IMR-90 (cell line): ENCODE measurements at regions not wholly inside any gene's neighbourhood (a gene's known extent, or its start where the extent isn't known, plus 50 kb on each side); places are given as distances from the start of the nearest gene placed in this dataset.

Source experiments
- ATAC-seq: fragments of 200-7000 bp; cut with Tn5 transposase; 2 replicates; pipeline ENCODE4 v1.9.1; 2020; ENCODE audit warnings: low read depth, mild to moderate bottlenecking, moderate library complexity
- BruUV-seq: library from RNA; stranded (reverse); fragments of 400-500 nt; replicated peaks from 2 replicates; lab custom pipeline; 2021; lab: Mats Ljungman, UMichigan
- CTCF ChIA-PET: fragments of 300-600 bp; formaldehyde crosslinking; extraction: SDS; loops from one replicate; lab custom pipeline; 2021; ENCODE audit warnings: antibody characterized with exemption; lab: Yijun Ruan, JAX
- POLR2A ChIA-PET: fragments of 300-600 bp; sonication (Branson Sonifier 250); formaldehyde crosslinking; loops from one replicate; lab custom pipeline; 2022; ENCODE audit warnings: antibody characterized with exemption; ENCODE audit not compliant: unreplicated experiment; lab: Charles Lee
- DNase-seq: peaks from one replicate; pipeline ENCODE4 v3.0.0; 2013
- H2AFZ ChIP-seq: replicated peaks from 2 replicates; pipeline ENCODE3; 2013; ENCODE audit warnings: low read length, mild to moderate bottlenecking; ENCODE audit not compliant: poor library complexity
- H2AK5ac ChIP-seq: 2 replicates; pipeline ENCODE4 v1.6.1; 2013; ENCODE audit warnings: low read depth, low read length, inconsistent platforms
- H2AK9ac ChIP-seq: replicated peaks from 2 replicates; pipeline ENCODE3; 2013; ENCODE audit warnings: mild to moderate bottlenecking, low read depth, low read length, moderate library complexity; ENCODE audit not compliant: poor library complexity
- H2BK120ac ChIP-seq: 2 replicates; pipeline ENCODE4 v1.6.1; 2013; ENCODE audit warnings: low read depth, low read length, inconsistent platforms
- H2BK15ac ChIP-seq: 3 replicates; pipeline ENCODE4 v1.6.1; 2013; ENCODE audit warnings: low read depth, low read length, inconsistent platforms
- H2BK20ac ChIP-seq: 2 replicates; pipeline ENCODE4 v1.6.1; 2013; ENCODE audit warnings: low read depth, mild to moderate bottlenecking, inconsistent platforms, low read length, moderate library complexity
- H2BK5ac ChIP-seq: 2 replicates; pipeline ENCODE4 v1.6.1; 2013; ENCODE audit warnings: mild to moderate bottlenecking, low read depth, low read length, inconsistent platforms; ENCODE audit not compliant: poor library complexity, severe bottlenecking
- H3K14ac ChIP-seq: replicated peaks from 2 replicates; pipeline ENCODE4 v1.6.1; 2013; ENCODE audit warnings: low read depth, low read length, inconsistent platforms
- H3K18ac ChIP-seq: 2 replicates; pipeline ENCODE4 v1.6.1; 2013; ENCODE audit warnings: low read depth, low read length, control low read depth
- H3K23ac ChIP-seq: 2 replicates; pipeline ENCODE4 v1.6.1; 2013; ENCODE audit warnings: low read depth, low read length, inconsistent platforms
- H3K27ac ChIP-seq: 2 replicates; pipeline ENCODE4 v1.5.1; 2013; ENCODE audit warnings: mild to moderate bottlenecking, control low read depth, low read length; ENCODE audit not compliant: insufficient read depth
- H3K27me3 ChIP-seq: 2 replicates; pipeline ENCODE4 v1.6.1; 2013; ENCODE audit warnings: low read length; ENCODE audit not compliant: control insufficient read depth, insufficient read depth
- H3K36me3 ChIP-seq: 2 replicates; pipeline ENCODE4 v1.6.1; 2013; ENCODE audit warnings: low read length, mixed read lengths; ENCODE audit not compliant: control insufficient read depth, insufficient read depth
- H3K4ac ChIP-seq: 2 replicates; pipeline ENCODE4 v1.6.1; 2013; ENCODE audit warnings: low read depth, low read length, inconsistent platforms
- H3K4me1 ChIP-seq: 2 replicates; pipeline ENCODE4 v1.6.1; 2013; ENCODE audit warnings: low read length, mixed read lengths; ENCODE audit not compliant: control insufficient read depth, insufficient read depth
- H3K4me2 ChIP-seq: 2 replicates; pipeline ENCODE4 v1.6.1; 2013; ENCODE audit warnings: low read depth, mild to moderate bottlenecking, control low read depth, low read length, moderate library complexity
- H3K4me3 ChIP-seq: 2 replicates; pipeline ENCODE4 v1.5.1; 2013; ENCODE audit warnings: low read depth, mild to moderate bottlenecking, control low read depth, low read length, moderate library complexity; ENCODE audit not compliant: insufficient read depth
- H3K56ac ChIP-seq: 2 replicates; pipeline ENCODE4 v1.6.1; 2013; ENCODE audit warnings: low read length, inconsistent platforms; ENCODE audit not compliant: insufficient read depth; ENCODE audit errors: extremely low read depth
- H3K79me1 ChIP-seq, 2 experiments: 2 replicates each; pipeline ENCODE4 v1.6.1; 2013; ENCODE audit warnings: low read length in 2 of 2, inconsistent platforms in 1 of 2, low read depth in 1 of 2
- H3K9ac ChIP-seq: 2 replicates; pipeline ENCODE4 v1.6.1; 2013; ENCODE audit warnings: low read depth, low read length, control low read depth
- H3K9me1 ChIP-seq: 2 replicates; pipeline ENCODE4 v1.6.1; 2013; ENCODE audit warnings: low read length, inconsistent platforms; ENCODE audit not compliant: insufficient read depth
- H3K9me3 ChIP-seq: 2 replicates; pipeline ENCODE4 v1.6.1; 2013; ENCODE audit warnings: low read length; ENCODE audit not compliant: control insufficient read depth, insufficient read depth
- H4K20me1 ChIP-seq: 2 replicates; pipeline ENCODE4 v1.6.1; 2013; ENCODE audit warnings: low read length, inconsistent platforms; ENCODE audit not compliant: insufficient read depth
- H4K5ac ChIP-seq: 2 replicates; pipeline ENCODE4 v1.6.1; 2013; ENCODE audit warnings: mild to moderate bottlenecking, low read depth, low read length, control low read depth
- H4K8ac ChIP-seq, 2 experiments: 2 replicates each; pipeline ENCODE4 v1.6.1; 2013; ENCODE audit warnings: low read depth in 2 of 2, low read length in 2 of 2, control low read depth in 1 of 2, inconsistent platforms in 1 of 2
- H4K91ac ChIP-seq: 2 replicates; pipeline ENCODE4 v1.6.1; 2013; ENCODE audit warnings: low read depth, low read length, inconsistent platforms; ENCODE audit not compliant: insufficient read depth
- POLR2A ChIP-seq: IDR thresholded peaks from 2 replicates; pipeline ENCODE4 v1.6.1; 2012; ENCODE audit warnings: mild to moderate bottlenecking, low read depth, low read length
- SMC3 ChIP-seq: fragments of 150-350 bp; IDR thresholded peaks from 2 replicates; pipeline ENCODE4 v1.6.1; 2016; ENCODE audit warnings: low read depth, mild to moderate bottlenecking, antibody characterized with exemption, low read length, moderate library complexity
- WGBS, 2 experiments: methylation state at CpG; one replicate each; pipeline versions ENCODE4 v1.1.5 to v1.1.7; 2013; ENCODE audit warnings: missing lambda C conversion rate in 2 of 2; ENCODE audit not compliant: insufficient read length in 1 of 2; ENCODE audit errors: extremely low coverage in 2 of 2; 5-methylcytosine and 5-hydroxymethylcytosine counted together
- dilution Hi-C: fragments of 300-500 bp; cut with HindIII; formaldehyde crosslinking; loops from one replicate; pipeline ENCODE4 v1.14.3; 2018; ENCODE audit warnings: low sequenced_read_pairs; ENCODE audit not compliant: unreplicated experiment
- in situ Hi-C: fragments of 300-500 bp; cut with MboI; formaldehyde crosslinking; loops from 3 replicates; pipeline ENCODE4 v1.14.3; 2019; ENCODE audit warnings: low sequenced_read_pairs, inconsistent platforms, mixed read lengths
- intact Hi-C: fragments of 100-400 bp; cut with micrococcal nuclease; formaldehyde crosslinking; loops from 2 replicates; pipeline ENCODE4 v1.10.0; 2022

- no peak overlapping the region for H3K18ac ChIP-seq
- no peak overlapping the region for H4K5ac ChIP-seq
- H3K9ac ChIP-seq, result no peak overlapping the region
- peaks cover 2% of the 10 kb centered on the region; the same call in 1 of the 2 replicates for H3K4me1 ChIP-seq
- no peak overlapping the region for H3K4me3 ChIP-seq
- H2BK15ac ChIP-seq, result no peak overlapping the region
- no peak for TF ChIP-seq POLR2A
- TF ChIP-seq SMC3, result no peak
- no peak overlapping the region for H3K4ac ChIP-seq
- intact Hi-C loops, result no loop called here
- no peaks in the 10 kb centered on the region for H3K9me1 ChIP-seq
- H3K14ac ChIP-seq, result no peak overlapping the region
- ChIA-PET CTCF (no interaction called here), POLR2A (no interaction called here)
- no peaks in the 10 kb centered on the region for H3K36me3 ChIP-seq
- no CpG with 5 or more reads among the region's 3 CpGs for WGBS, 2 experiments
- no peak overlapping the region for H2AFZ ChIP-seq
- no peak overlapping the region for H3K23ac ChIP-seq
- H4K20me1 ChIP-seq, result no peaks in the 10 kb centered on the region
- no peak overlapping the region for H2AK9ac ChIP-seq
- H3K9me3 ChIP-seq, result peaks cover 9% of the 10 kb centered on the region
- no peak overlapping the region for H3K4me2 ChIP-seq
- no peak overlapping the region for H2BK120ac ChIP-seq
- in situ Hi-C loops, result no loop called here
- no TSS peak for BruUV-seq
- DNase-seq, result no peak
- no peak overlapping the region for H2AK5ac ChIP-seq
- no peak overlapping the region for H4K91ac ChIP-seq
- no peak overlapping the region for H4K8ac ChIP-seq
- H3K27ac ChIP-seq, result no peak overlapping the region
- peaks cover 2% of the 10 kb centered on the region; the same call in 1 of the 2 replicates for H3K27me3 ChIP-seq
- ATAC-seq, result no peak
- H3K79me1 ChIP-seq, result no peaks in the 10 kb centered on the region
- no peak overlapping the region for H3K56ac ChIP-seq
- dilution Hi-C loops, result no loop called here
- no peak overlapping the region for H2BK5ac ChIP-seq
- H2BK20ac ChIP-seq, result no peak overlapping the region
Measured at GRCh38 chr12:114998750-114999128, 314.8 kb upstream of the TBX3 start.
